GM12873 (cell line): ENCODE measurements at regions not wholly inside any gene's neighbourhood (a gene's known extent, or its start where the extent isn't known, plus 50 kb on each side); places are given as distances from the start of the nearest gene placed in this dataset.

Experiments
- CTCF ChIP-seq: IDR thresholded peaks from 2 replicates; pipeline ENCODE4 v1.5.1; 2012; ENCODE audit warnings: low read depth, mild to moderate bottlenecking, moderate library complexity, low read length, control low read depth; ENCODE audit not compliant: insufficient read depth; ENCODE audit errors: missing control alignments

GRCh38 chr22:49039625-49040024, 788.0 kb downstream of the BRD1 start:
- no peak for TF ChIP-seq CTCF

GRCh38 chr22:49037701-49038245, 789.9 kb downstream of the BRD1 start:
- TF ChIP-seq CTCF, result no peak

- TF ChIP-seq CTCF, result no peak
Observed at GRCh38 chr22:49036513-49036912, 791.2 kb downstream of the BRD1 start.

GRCh38 chr22:49035818-49036457, 791.7 kb downstream of the BRD1 start:
- no peak for TF ChIP-seq CTCF

- no peak for TF ChIP-seq CTCF
Observed at GRCh38 chr22:49034836-49035817, 792.5 kb downstream of the BRD1 start.

- no peak for TF ChIP-seq CTCF
Observed at GRCh38 chr22:49033616-49034015, 794.1 kb downstream of the BRD1 start.

GRCh38 chr22:49032821-49033220, 794.9 kb downstream of the BRD1 start:
- TF ChIP-seq CTCF, result no peak
